Prostate gland (tissue), 2 donors: ENCODE measurements at regions not wholly inside any gene's neighbourhood (a gene's known extent, or its start where the extent isn't known, plus 50 kb on each side); places are given as distances from the start of the nearest gene placed in this dataset.

Experiments used
- CTCF ChIP-seq, 4 experiments: fragments of 200-600 bp in 2 of 4; fragments of 450-650 bp in 2 of 4; sonication (generic) in 2 of 4; IDR thresholded peaks; 1 replicate in 3 of 4; 2 replicates in 1 of 4; pipeline ENCODE4 v1.5.1; 2016 to 2019; ENCODE audit warnings: antibody characterized with exemption in 4 of 4, mild to moderate bottlenecking in 2 of 4, moderate library complexity in 2 of 4
- POLR2A ChIP-seq: fragments of 450-650 bp; IDR thresholded peaks from one replicate; pipeline ENCODE4 v1.6.1; 2016; ENCODE audit warnings: antibody characterized with exemption, mild to moderate bottlenecking
- POLR2AphosphoS5 ChIP-seq: sonication (generic); formaldehyde crosslinking; IDR thresholded peaks from one replicate; pipeline ENCODE4 v1.6.1; 2017; ENCODE audit warnings: antibody characterized with exemption

DNA sequence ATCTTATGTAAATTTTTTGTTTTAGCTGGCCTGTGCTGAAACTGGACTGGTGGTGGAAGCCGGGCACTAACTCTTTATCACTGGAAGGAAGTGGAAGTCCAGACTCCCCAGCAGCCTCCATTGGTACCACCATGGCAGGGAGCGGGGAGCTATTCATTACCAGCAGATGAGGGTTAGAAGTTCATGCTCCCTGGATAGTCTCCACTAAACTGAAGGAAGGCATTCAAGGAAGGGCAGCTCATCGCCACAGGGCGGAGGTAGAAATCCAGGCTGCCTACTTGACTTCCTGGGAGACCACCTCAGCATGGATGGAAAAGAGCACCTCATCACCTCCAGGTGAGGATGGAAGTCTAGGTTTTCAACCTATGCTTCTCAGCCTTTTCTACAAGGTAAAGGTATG is 130.9 kb downstream of the SLC16A9 start:
- TF ChIP-seq CTCF (IDR thresholded peaks at IDR 0.05) (no peak), POLR2A (no peak), POLR2AphosphoS5 (no peak)
